HepG2 (cell line): ENCODE measurements at regions not wholly inside any gene's neighbourhood (a gene's known extent, or its start where the extent isn't known, plus 50 kb on each side); places are given as distances from the start of the nearest gene placed in this dataset.

Experiments
- ATF1 ChIP-seq: IDR thresholded peaks from 2 replicates; pipeline ENCODE4 v1.6.1; 2016; ENCODE audit warnings: mild to moderate bottlenecking, control low read depth
- HMGXB4 ChIP-seq, 2 experiments: sonication (generic) in 1 of 2; formaldehyde crosslinking in 1 of 2; IDR thresholded peaks; 2 replicates each; pipeline versions ENCODE4 v1.4.0 to v1.6.1; 2018 to 2020; ENCODE audit warnings: missing genetic modification reagents in 2 of 2, borderline replicate concordance in 1 of 2, low read depth in 1 of 2, mild to moderate bottlenecking in 1 of 2, missing biosample characterization in 1 of 2
- MTERF4 ChIP-seq: sonication (generic); formaldehyde crosslinking; IDR thresholded peaks from 2 replicates; pipeline ENCODE4 v1.8.0; 2023; ENCODE audit warnings: mild to moderate bottlenecking, missing genetic modification reagents
- MTF1 ChIP-seq: sonication (generic); formaldehyde crosslinking; IDR thresholded peaks from 2 replicates; pipeline ENCODE4 v1.5.0; 2020; ENCODE audit warnings: missing genetic modification reagents
- SMAD9 ChIP-seq: sonication (generic); formaldehyde crosslinking; IDR thresholded peaks from 2 replicates; pipeline ENCODE4 v1.5.1; 2020; ENCODE audit warnings: mild to moderate bottlenecking, missing genetic modification reagents
- ZNF672 ChIP-seq: sonication (generic); formaldehyde crosslinking; IDR thresholded peaks from 2 replicates; pipeline ENCODE4 v1.8.1; 2022; ENCODE audit warnings: missing genetic modification reagents
- ZSCAN12 ChIP-seq: sonication (generic); formaldehyde crosslinking; IDR thresholded peaks from 2 replicates; pipeline ENCODE4 v1.9.0; 2021; ENCODE audit warnings: mild to moderate bottlenecking, missing genetic modification reagents
- TF ChIP-seq, protein P1 (sequence below): IDR thresholded peaks from 2 replicates; pipeline ENCODE4 v1.6.1; 2012; ENCODE audit warnings: inconsistent platforms
- TF ChIP-seq, protein P2 (sequence below): sonication (generic); formaldehyde crosslinking; IDR thresholded peaks from 2 replicates; pipeline ENCODE4 v1.4.0; 2020; ENCODE audit warnings: missing genetic modification reagents, borderline replicate concordance
- TF ChIP-seq, protein P3 (sequence below): fragments of 450-650 bp; IDR thresholded peaks from 2 replicates; pipeline ENCODE4 v1.6.1; 2017; ENCODE audit warnings: mild to moderate bottlenecking
- TF ChIP-seq, protein P4 (sequence below): sonication (generic); formaldehyde crosslinking; IDR thresholded peaks from 2 replicates; pipeline ENCODE4 v1.4.0; 2020; ENCODE audit warnings: missing genetic modification reagents, borderline replicate concordance

DNA sequence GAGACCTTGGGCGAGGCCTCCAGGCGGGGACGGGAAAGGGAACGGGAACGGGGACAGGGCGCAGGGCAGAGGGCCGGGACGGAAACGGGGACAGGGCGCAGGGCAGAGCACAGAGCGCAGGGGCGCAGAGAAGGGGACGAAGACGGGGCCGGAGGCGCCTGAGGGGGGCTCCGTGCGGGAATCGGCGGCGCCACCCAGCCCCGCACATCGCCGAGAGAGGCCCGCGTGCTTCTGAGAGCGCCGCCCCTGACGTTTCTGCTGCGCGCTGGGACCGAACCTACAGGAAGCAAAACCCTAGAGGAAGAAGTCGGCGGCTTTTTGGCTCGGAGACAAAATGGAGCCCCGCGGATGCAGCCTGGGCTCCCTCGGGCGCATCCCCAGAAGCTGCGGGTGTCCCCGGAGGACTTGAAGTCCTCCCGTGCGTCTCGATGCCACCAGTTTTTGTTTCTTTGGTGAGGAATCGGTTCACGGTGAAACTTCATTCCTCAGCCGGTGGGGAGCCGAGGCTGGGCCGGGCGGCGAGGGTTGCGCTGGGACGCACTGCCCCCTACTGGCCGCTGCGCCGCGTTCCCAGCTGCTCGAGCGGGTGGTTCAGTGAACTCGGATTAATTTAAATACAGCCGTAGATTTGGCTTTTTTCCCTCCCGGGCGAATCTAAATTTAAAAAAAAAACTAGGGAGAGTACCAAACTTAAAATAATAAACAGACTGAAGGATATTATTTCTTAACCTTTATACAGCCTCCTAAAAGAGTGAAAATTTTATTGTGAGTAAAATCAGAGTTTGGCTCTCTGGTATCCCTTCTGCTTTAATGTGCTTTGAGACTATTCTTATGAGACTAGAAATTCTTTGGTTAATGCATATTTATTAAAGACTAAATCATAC lies 350.0 kb upstream of the ARGLU1 start (continued):
- TF ChIP-seq, protein P1, sequence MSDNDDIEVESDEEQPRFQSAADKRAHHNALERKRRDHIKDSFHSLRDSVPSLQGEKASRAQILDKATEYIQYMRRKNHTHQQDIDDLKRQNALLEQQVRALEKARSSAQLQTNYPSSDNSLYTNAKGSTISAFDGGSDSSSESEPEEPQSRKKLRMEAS, result no peak
- TF ChIP-seq MTF1 (no peak), MTERF4 (CRISPR knock-in tag) (no peak), SMAD9 (CRISPR knock-in tag) (no peak), ZNF672 (no peak), ATF1 (CRISPR knock-in tag) (no peak), HMGXB4 (CRISPR knock-in tag; IDR thresholded peaks at IDR 0.05; ENCODE audit: borderline replicate concordance in 1 of 2, low read depth in 1 of 2) (peak; percentile 58 to 68; a peak in 3 of 4 replicates), ZSCAN12 (CRISPR knock-in tag) (no peak)
- TF ChIP-seq, protein P2, sequence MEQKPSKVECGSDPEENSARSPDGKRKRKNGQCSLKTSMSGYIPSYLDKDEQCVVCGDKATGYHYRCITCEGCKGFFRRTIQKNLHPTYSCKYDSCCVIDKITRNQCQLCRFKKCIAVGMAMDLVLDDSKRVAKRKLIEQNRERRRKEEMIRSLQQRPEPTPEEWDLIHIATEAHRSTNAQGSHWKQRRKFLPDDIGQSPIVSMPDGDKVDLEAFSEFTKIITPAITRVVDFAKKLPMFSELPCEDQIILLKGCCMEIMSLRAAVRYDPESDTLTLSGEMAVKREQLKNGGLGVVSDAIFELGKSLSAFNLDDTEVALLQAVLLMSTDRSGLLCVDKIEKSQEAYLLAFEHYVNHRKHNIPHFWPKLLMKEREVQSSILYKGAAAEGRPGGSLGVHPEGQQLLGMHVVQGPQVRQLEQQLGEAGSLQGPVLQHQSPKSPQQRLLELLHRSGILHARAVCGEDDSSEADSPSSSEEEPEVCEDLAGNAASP (CRISPR knock-in tag), result no peak
- TF ChIP-seq, protein P3, sequence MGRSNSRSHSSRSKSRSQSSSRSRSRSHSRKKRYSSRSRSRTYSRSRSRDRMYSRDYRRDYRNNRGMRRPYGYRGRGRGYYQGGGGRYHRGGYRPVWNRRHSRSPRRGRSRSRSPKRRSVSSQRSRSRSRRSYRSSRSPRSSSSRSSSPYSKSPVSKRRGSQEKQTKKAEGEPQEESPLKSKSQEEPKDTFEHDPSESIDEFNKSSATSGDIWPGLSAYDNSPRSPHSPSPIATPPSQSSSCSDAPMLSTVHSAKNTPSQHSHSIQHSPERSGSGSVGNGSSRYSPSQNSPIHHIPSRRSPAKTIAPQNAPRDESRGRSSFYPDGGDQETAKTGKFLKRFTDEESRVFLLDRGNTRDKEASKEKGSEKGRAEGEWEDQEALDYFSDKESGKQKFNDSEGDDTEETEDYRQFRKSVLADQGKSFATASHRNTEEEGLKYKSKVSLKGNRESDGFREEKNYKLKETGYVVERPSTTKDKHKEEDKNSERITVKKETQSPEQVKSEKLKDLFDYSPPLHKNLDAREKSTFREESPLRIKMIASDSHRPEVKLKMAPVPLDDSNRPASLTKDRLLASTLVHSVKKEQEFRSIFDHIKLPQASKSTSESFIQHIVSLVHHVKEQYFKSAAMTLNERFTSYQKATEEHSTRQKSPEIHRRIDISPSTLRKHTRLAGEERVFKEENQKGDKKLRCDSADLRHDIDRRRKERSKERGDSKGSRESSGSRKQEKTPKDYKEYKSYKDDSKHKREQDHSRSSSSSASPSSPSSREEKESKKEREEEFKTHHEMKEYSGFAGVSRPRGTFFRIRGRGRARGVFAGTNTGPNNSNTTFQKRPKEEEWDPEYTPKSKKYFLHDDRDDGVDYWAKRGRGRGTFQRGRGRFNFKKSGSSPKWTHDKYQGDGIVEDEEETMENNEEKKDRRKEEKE, result no peak
- TF ChIP-seq, protein P4, sequence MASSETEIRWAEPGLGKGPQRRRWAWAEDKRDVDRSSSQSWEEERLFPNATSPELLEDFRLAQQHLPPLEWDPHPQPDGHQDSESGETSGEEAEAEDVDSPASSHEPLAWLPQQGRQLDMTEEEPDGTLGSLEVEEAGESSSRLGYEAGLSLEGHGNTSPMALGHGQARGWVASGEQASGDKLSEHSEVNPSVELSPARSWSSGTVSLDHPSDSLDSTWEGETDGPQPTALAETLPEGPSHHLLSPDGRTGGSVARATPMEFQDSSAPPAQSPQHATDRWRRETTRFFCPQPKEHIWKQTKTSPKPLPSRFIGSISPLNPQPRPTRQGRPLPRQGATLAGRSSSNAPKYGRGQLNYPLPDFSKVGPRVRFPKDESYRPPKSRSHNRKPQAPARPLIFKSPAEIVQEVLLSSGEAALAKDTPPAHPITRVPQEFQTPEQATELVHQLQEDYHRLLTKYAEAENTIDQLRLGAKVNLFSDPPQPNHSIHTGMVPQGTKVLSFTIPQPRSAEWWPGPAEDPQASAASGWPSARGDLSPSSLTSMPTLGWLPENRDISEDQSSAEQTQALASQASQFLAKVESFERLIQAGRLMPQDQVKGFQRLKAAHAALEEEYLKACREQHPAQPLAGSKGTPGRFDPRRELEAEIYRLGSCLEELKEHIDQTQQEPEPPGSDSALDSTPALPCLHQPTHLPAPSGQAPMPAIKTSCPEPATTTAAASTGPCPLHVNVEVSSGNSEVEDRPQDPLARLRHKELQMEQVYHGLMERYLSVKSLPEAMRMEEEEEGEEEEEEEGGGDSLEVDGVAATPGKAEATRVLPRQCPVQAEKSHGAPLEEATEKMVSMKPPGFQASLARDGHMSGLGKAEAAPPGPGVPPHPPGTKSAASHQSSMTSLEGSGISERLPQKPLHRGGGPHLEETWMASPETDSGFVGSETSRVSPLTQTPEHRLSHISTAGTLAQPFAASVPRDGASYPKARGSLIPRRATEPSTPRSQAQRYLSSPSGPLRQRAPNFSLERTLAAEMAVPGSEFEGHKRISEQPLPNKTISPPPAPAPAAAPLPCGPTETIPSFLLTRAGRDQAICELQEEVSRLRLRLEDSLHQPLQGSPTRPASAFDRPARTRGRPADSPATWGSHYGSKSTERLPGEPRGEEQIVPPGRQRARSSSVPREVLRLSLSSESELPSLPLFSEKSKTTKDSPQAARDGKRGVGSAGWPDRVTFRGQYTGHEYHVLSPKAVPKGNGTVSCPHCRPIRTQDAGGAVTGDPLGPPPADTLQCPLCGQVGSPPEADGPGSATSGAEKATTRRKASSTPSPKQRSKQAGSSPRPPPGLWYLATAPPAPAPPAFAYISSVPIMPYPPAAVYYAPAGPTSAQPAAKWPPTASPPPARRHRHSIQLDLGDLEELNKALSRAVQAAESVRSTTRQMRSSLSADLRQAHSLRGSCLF (CRISPR knock-in tag), result no peak
